ENCODE measurements at regions not wholly inside any gene's neighbourhood (a gene's known extent, or its start where the extent isn't known, plus 50 kb on each side); places are given as distances from the start of the nearest gene placed in this dataset.

- TF ChIP-seq SUZ12 (IDR thresholded peaks at IDR 0.05; ENCODE audit: low read length) (no peak), ZNF274 (IDR thresholded peaks at IDR 0.05; ENCODE audit: borderline replicate concordance, extremely low read depth, low read length) (no peak), NANOG (IDR thresholded peaks at IDR 0.05; ENCODE audit: insufficient read depth, low read depth, low read length, poor library complexity, severe bottlenecking) (no peak), NRF1 (IDR thresholded peaks at IDR 0.05; ENCODE audit: low read depth, low read length) (no peak)
Observed at GRCh38 chr7:106957766-106958165, 86.7 kb upstream of the PRKAR2B start (continued).
